Endothelial cell of umbilical vein (primary cell): ENCODE measurements at regions not wholly inside any gene's neighbourhood (a gene's known extent, or its start where the extent isn't known, plus 50 kb on each side); places are given as distances from the start of the nearest gene placed in this dataset.

Source experiments
- BruUV-seq: library from RNA; stranded (reverse); fragments of 400-500 nt; replicated peaks from 2 replicates; lab custom pipeline; 2021; lab: Mats Ljungman, UMichigan
- CTCF ChIA-PET: fragments of 300-600, 350-600 bp; sonication (Branson Sonifier 250); formaldehyde crosslinking; loops from one replicate; lab custom pipeline; 2021; ENCODE audit warnings: antibody characterized with exemption, inconsistent platforms; lab: Charles Lee
- POLR2A ChIA-PET: fragments of 300-600, 350-600 bp; sonication (Branson Sonifier 250); formaldehyde crosslinking; loops from one replicate; lab custom pipeline; 2021; ENCODE audit warnings: antibody characterized with exemption, inconsistent platforms; lab: Charles Lee
- DNase-seq: peaks from one replicate; pipeline ENCODE4 v3.0.0-alpha.2; 2011; ENCODE audit warnings: low read depth, low spot score
- FAIRE-seq: peaks from 2 replicates; lab custom pipeline; 2011; peaks lifted over from hg19 to GRCh38; lab: Jason Lieb, UNC
- H2AFZ ChIP-seq: 2 replicates; pipeline ENCODE4 v1.6.0; 2012; ENCODE audit warnings: low read depth, low read length, control low read depth, inconsistent platforms
- H3K27ac ChIP-seq: 2 replicates; pipeline ENCODE4 v1.5.1; 2011; ENCODE audit warnings: low read depth, mild to moderate bottlenecking, control low read depth, low read length, moderate library complexity; ENCODE audit not compliant: insufficient read depth
- H3K27me3 ChIP-seq, 2 experiments: 2 replicates each; pipeline versions ENCODE4 v1.6.0 to v1.6.1; 2011; ENCODE audit warnings: low read length in 2 of 2, mixed read lengths in 1 of 2; ENCODE audit not compliant: control insufficient read depth in 2 of 2, insufficient read depth in 2 of 2
- H3K36me3 ChIP-seq, 2 experiments: 2 replicates in 1 of 2; 3 replicates in 1 of 2; pipeline ENCODE4 v1.5.1; 2011; ENCODE audit warnings: low read length in 2 of 2, mild to moderate bottlenecking in 1 of 2, moderate library complexity in 1 of 2; ENCODE audit not compliant: control insufficient read depth in 2 of 2, insufficient read depth in 2 of 2; ENCODE audit errors: extremely low read depth in 1 of 2
- H3K4me1 ChIP-seq: 3 replicates; pipeline ENCODE4 v1.5.1; 2011; ENCODE audit warnings: mild to moderate bottlenecking, low read length; ENCODE audit not compliant: control insufficient read depth, insufficient read depth; ENCODE audit errors: extremely low read depth
- H3K4me2 ChIP-seq: 2 replicates; pipeline ENCODE4 v1.6.1; 2011; ENCODE audit warnings: low read length, control low read depth, mixed read lengths; ENCODE audit not compliant: insufficient read depth
- H3K4me3 ChIP-seq, 3 experiments: fragments of 200-600 bp in 1 of 3; sonication (generic), shearing (Covaris generic) in 1 of 3; replicated peaks in 1 of 3; 2 replicates each; pipeline ENCODE4 v1.5.1; 2011 to 2016; ENCODE audit warnings: control low read depth in 3 of 3, low read length in 3 of 3, mild to moderate bottlenecking in 2 of 3, inconsistent platforms in 1 of 3, low read depth in 1 of 3, moderate library complexity in 1 of 3; ENCODE audit not compliant: insufficient read depth in 1 of 3
- H3K79me2 ChIP-seq: 2 replicates; pipeline ENCODE4 v1.6.0; 2012; ENCODE audit warnings: low read length, inconsistent platforms; ENCODE audit not compliant: control insufficient read depth, insufficient read depth
- H3K9ac ChIP-seq: replicated peaks from 2 replicates; pipeline ENCODE3; 2011; ENCODE audit warnings: low read length, control low read depth; ENCODE audit not compliant: insufficient read depth; ENCODE audit errors: extremely low read depth
- H3K9me1 ChIP-seq: replicated peaks from 3 replicates; pipeline ENCODE4 v1.6.0; 2011; ENCODE audit warnings: mild to moderate bottlenecking, low read length; ENCODE audit not compliant: control insufficient read depth, insufficient read depth; ENCODE audit errors: extremely low read depth
- H3K9me3 ChIP-seq: replicated peaks from 2 replicates; pipeline ENCODE4 v1.5.1; 2012; ENCODE audit warnings: low read length, inconsistent platforms; ENCODE audit not compliant: control insufficient read depth, insufficient read depth
- H4K20me1 ChIP-seq: replicated peaks from 2 replicates; pipeline ENCODE3; 2011; ENCODE audit warnings: mild to moderate bottlenecking, low read length; ENCODE audit not compliant: control insufficient read depth, insufficient read depth; ENCODE audit errors: extremely low read depth
- EZH2 ChIP-seq: IDR thresholded peaks from 2 replicates; pipeline ENCODE4 v1.6.1; 2012; ENCODE audit warnings: borderline replicate concordance, low read depth, mild to moderate bottlenecking, moderate library complexity, low read length, inconsistent platforms; ENCODE audit not compliant: severe bottlenecking
- FOS ChIP-seq: IDR thresholded peaks from 2 replicates; pipeline ENCODE4 v1.6.1; 2011; ENCODE audit warnings: mild to moderate bottlenecking, low read length, moderate library complexity, borderline replicate concordance; ENCODE audit not compliant: insufficient read depth
- GATA2 ChIP-seq: IDR thresholded peaks from 2 replicates; pipeline ENCODE4 v1.7.0; 2011; ENCODE audit warnings: low read depth, mild to moderate bottlenecking, moderate library complexity, mixed read lengths, low read length; ENCODE audit not compliant: insufficient read length, insufficient read depth
- JUN ChIP-seq: IDR thresholded peaks from 2 replicates; pipeline ENCODE4 v1.6.1; 2011; ENCODE audit warnings: borderline replicate concordance, low read depth; ENCODE audit not compliant: insufficient read length, insufficient read depth
- MYC ChIP-seq: IDR thresholded peaks from one replicate; pipeline ENCODE4 v1.6.1; 2011; ENCODE audit warnings: mild to moderate bottlenecking, low read depth, low read length
- POLR2A ChIP-seq: IDR thresholded peaks from 2 replicates; pipeline ENCODE4 v1.6.1; 2012; ENCODE audit warnings: low read depth, mild to moderate bottlenecking, control low read depth, low read length
- POLR2AphosphoS5 ChIP-seq: IDR thresholded peaks from 2 replicates; pipeline ENCODE4 v1.6.1; 2012; ENCODE audit warnings: low read depth, mild to moderate bottlenecking, control low read depth, low read length, moderate library complexity; ENCODE audit not compliant: insufficient read depth
- dilution Hi-C: fragments of 300-500 bp; cut with MboI; formaldehyde crosslinking; loops from one replicate; pipeline ENCODE4 v1.15.0; 2019; ENCODE audit warnings: low sequenced_read_pairs; ENCODE audit not compliant: extremely low pct_ligation_motif_present
- intact Hi-C: fragments of 100-400 bp; cut with micrococcal nuclease; formaldehyde crosslinking; loops from one replicate; pipeline ENCODE4 v1.10.0; 2022
- TF ChIP-seq, protein P1 (sequence below), 2 donors: IDR thresholded peaks; 1 replicate in 1 of 2; 2 replicates in 1 of 2; pipeline ENCODE4 v1.5.1; 2011; ENCODE audit warnings: low read length in 2 of 2, mild to moderate bottlenecking in 2 of 2, moderate library complexity in 2 of 2, control low read depth in 1 of 2, inconsistent platforms in 1 of 2, low read depth in 1 of 2; ENCODE audit not compliant: insufficient read depth in 1 of 2; ENCODE audit errors: extremely low read depth in 1 of 2
- TF ChIP-seq, protein P2 (sequence below): IDR thresholded peaks from 2 replicates; pipeline ENCODE4 v1.6.1; 2011; ENCODE audit not compliant: insufficient read depth, insufficient read length

DNA sequence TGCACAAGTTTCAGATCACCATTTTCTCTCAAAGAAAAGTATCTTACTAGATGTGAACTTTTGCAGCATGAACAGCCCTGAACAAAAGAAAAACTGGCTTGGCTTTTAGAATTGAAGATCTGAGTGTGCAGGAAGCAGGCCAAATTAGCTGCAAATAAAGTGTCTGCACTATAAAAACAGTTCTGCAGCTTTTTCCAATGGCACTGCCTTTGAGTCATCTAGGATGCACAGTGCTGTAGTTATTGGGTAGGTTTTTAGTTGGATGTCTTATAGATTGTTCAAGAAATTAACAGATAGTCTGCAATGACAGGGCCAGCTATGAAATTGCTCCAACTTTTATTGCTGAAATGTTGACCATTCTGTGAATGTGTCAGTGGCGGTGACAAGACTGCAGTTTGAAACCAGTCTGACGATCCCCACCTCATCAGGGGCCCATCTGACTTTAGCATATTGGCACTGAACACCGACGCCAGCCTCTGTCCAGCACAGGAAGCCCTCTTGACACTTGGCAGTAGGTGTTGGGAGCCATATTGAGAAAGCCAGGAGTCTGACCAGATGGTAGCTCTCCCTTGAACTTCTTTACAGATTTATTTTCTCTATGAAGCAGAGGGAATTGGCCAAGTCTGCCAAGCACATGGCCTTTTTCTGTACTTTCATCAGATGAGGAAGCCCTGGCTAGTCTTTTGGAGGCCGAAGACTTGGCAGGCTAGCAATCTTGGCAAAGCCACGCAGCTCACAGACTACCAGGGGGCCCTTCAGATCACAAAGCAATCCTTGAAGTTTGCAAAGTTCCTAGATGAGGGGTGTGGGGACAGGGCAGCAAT, 490.6 kb downstream of the NEBL start:
- POLR2A ChIA-PET, result no interaction called here
- no peaks in the 10 kb centered on the region for H3K4me1 ChIP-seq
- no peaks in the 10 kb centered on the region for H3K27me3 ChIP-seq
- CTCF ChIA-PET, result no interaction called here
- H3K4me2 ChIP-seq, result no peak overlapping the region
- peaks cover 4% of the 10 kb centered on the region for H3K9me3 ChIP-seq
- H2AFZ ChIP-seq, result no peak overlapping the region
- TF ChIP-seq EZH2, result no peak
- TF ChIP-seq POLR2AphosphoS5, result no peak
- no peak for TF ChIP-seq MYC
- TF ChIP-seq, protein P1, sequence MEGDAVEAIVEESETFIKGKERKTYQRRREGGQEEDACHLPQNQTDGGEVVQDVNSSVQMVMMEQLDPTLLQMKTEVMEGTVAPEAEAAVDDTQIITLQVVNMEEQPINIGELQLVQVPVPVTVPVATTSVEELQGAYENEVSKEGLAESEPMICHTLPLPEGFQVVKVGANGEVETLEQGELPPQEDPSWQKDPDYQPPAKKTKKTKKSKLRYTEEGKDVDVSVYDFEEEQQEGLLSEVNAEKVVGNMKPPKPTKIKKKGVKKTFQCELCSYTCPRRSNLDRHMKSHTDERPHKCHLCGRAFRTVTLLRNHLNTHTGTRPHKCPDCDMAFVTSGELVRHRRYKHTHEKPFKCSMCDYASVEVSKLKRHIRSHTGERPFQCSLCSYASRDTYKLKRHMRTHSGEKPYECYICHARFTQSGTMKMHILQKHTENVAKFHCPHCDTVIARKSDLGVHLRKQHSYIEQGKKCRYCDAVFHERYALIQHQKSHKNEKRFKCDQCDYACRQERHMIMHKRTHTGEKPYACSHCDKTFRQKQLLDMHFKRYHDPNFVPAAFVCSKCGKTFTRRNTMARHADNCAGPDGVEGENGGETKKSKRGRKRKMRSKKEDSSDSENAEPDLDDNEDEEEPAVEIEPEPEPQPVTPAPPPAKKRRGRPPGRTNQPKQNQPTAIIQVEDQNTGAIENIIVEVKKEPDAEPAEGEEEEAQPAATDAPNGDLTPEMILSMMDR (IDR thresholded peaks at IDR 0.05; ENCODE audit: extremely low read depth in 1 of 2, insufficient read depth in 1 of 2, low read depth in 1 of 2, low read length in 2 of 2), result no peak
- no peak for TF ChIP-seq POLR2A
- TF ChIP-seq FOS, result no peak
- TF ChIP-seq, protein P2, sequence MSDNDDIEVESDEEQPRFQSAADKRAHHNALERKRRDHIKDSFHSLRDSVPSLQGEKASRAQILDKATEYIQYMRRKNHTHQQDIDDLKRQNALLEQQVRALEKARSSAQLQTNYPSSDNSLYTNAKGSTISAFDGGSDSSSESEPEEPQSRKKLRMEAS, result no peak
- TF ChIP-seq JUN, result no peak
- TF ChIP-seq GATA2, result no peak
- DNase-seq, result no peak
- no peak overlapping the region for H3K9ac ChIP-seq
- H3K27ac ChIP-seq, result no peak overlapping the region
- H3K79me2 ChIP-seq, result no peaks in the 10 kb centered on the region
- H4K20me1 ChIP-seq, result no peaks in the 10 kb centered on the region
- no TSS peak for BruUV-seq
- intact Hi-C loops, result no loop called here
- no peaks in the 10 kb centered on the region for H3K9me1 ChIP-seq
- H3K36me3 ChIP-seq, result no peaks in the 10 kb centered on the region
- dilution Hi-C loops, result no loop called here
- no peak for FAIRE-seq
- H3K4me3 ChIP-seq, result no peak overlapping the region
